GM12875 (cell line): ENCODE measurements at regions not wholly inside any gene's neighbourhood (a gene's known extent, or its start where the extent isn't known, plus 50 kb on each side); places are given as distances from the start of the nearest gene placed in this dataset.

Experiments
- H3K4me3 ChIP-seq: one replicate; pipeline ENCODE4 v1.5.1; 2011; ENCODE audit warnings: low read depth, low read length, control low read depth
- TF ChIP-seq, protein P1 (sequence below): IDR thresholded peaks from 2 replicates; pipeline ENCODE4 v1.5.1; 2011; ENCODE audit warnings: low read depth, mild to moderate bottlenecking, control low read depth, inconsistent platforms, low read length, moderate library complexity, borderline replicate concordance; ENCODE audit not compliant: insufficient read depth

DNA sequence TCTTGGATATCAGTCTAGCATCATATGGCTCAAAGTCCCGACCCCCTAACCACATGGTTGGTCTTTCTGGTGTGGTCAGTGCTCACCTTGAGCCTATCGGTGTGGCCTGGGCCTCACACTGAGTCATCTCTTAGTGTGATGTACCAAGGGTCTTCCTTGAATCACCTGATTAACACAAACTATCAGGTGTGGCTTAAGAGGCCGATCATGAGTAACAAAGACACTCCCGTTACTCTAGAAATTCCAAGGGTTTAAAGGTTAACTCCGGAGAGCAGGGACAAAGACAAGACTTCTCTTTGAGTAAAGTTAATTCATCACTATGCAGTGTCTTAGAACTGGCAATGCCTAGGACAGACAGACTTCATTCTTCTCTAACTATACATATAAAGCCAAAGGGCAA is 52.3 kb upstream of the ARMC3 start:
- H3K4me3 ChIP-seq: no peak overlapping the region
- TF ChIP-seq, protein P1, sequence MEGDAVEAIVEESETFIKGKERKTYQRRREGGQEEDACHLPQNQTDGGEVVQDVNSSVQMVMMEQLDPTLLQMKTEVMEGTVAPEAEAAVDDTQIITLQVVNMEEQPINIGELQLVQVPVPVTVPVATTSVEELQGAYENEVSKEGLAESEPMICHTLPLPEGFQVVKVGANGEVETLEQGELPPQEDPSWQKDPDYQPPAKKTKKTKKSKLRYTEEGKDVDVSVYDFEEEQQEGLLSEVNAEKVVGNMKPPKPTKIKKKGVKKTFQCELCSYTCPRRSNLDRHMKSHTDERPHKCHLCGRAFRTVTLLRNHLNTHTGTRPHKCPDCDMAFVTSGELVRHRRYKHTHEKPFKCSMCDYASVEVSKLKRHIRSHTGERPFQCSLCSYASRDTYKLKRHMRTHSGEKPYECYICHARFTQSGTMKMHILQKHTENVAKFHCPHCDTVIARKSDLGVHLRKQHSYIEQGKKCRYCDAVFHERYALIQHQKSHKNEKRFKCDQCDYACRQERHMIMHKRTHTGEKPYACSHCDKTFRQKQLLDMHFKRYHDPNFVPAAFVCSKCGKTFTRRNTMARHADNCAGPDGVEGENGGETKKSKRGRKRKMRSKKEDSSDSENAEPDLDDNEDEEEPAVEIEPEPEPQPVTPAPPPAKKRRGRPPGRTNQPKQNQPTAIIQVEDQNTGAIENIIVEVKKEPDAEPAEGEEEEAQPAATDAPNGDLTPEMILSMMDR: no peak

DNA sequence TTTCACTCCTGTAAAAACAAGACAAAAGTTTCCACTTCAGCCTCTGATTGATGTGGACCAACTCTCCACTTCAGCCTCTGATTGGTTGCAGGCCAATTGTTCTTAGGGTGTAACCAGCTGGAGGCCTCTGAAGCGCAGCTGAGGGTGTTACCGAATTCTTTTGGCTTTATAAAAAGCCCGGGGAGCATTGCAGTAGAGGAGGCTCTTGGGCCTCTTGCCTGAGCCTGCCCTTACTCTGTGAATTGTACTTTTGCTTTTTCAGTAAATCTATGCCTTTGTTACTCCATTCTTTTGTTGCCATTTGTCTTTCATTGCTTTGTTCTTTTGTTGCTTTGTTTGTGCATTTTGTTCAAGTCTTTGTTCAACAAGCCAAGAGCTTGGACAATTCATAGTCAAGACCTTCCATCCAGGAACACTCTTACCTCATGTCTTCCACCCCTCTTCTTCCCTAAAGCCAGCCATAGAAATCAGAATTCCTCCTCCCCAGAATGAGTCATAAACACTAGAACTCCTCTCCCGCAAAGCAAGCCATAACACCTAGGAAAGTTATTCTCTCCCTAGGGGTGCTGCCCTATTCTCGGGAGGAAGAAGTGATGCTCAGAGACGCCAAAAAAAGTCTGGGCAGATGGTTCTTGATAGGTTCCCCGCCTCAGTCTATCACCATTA is 53.5 kb upstream of the ARMC3 start:
- H3K4me3 ChIP-seq: no peak overlapping the region

DNA sequence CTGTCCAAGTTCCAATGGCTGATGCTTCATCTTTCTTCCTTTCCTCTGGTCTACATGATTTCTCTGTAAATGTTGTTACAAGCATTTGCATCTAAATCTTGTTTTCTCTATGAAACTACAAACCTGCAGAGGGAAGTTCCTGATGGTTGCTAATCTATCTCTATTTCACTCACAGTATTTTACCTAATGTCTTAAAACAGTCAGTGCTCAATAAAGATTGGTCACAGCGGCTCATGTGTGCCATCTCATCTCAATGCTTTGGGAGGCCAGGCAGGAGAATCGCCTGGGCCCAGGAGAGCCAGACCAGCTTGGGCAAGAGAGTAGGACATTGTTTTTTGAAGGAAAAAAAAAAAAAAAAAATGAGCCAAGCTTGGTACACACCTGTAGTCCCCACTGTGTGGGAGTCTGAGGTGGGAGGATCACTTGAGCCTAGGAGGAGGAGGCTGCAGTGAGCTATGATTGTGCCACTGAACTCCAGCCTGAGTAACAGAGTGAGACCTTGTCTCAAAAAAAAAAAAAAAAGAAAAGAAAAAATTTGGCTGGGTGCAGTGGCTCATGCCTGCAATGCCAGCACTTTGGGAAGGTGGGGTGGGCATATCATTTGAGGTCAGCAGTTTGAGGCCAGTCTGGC is 71.3 kb upstream of the ARMC3 start:
- H3K4me3 ChIP-seq: no peak overlapping the region
- TF ChIP-seq, protein P1: no peak

More for the DNA sequence above, 53.5 kb upstream of the ARMC3 start:
- TF ChIP-seq, protein P1: no peak

DNA sequence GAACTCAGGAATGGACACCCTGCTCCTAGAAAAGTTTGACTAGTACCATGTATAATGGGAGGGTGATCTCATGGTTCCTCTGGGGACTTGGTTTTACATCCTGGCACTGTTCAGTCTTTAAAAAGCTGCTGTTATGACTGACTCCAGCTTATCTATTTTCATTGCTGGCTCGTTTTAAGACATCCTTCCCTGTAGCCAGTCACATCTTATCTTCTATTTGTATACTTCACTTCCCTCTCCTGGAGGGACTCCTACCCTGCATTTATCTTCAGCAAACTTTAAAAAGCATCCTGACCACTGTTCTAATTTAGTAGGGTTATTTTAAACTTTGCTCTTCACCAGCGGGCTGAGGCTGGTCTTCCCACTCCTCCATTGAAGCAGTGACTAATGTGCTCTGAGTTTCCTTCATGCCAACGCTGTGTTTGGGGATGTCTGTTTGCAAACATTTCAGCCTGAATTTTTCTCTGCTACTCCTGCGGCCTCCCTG is 72.9 kb upstream of the ARMC3 start:
- H3K4me3 ChIP-seq: no peak overlapping the region
- TF ChIP-seq, protein P1: no peak

DNA sequence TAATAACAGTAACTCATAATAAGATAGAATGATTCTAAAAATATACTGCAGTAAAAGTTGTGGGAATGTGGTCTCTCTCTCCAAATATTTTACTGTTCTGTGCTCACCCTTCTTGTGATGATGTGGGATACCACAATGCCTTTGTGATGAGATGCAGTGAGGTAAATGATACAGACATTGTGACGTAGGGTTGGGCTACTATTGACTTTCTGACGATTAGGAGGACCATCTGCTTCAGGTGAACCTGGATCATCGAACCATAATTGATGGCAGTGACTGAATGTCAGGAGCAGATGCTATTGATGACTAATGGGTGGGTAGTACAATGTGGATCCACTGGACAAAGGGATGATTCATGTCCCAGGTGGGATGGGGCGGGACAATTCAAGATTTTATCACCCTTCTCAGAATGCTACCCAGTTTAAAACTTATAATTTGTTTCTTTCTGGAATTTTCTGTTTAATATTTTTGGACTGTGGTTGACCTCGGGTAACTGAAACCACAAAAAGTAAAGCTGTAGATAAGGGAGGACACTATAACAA is 73.9 kb upstream of the ARMC3 start:
- no peak overlapping the region for H3K4me3 ChIP-seq
- TF ChIP-seq, protein P1: no peak

DNA sequence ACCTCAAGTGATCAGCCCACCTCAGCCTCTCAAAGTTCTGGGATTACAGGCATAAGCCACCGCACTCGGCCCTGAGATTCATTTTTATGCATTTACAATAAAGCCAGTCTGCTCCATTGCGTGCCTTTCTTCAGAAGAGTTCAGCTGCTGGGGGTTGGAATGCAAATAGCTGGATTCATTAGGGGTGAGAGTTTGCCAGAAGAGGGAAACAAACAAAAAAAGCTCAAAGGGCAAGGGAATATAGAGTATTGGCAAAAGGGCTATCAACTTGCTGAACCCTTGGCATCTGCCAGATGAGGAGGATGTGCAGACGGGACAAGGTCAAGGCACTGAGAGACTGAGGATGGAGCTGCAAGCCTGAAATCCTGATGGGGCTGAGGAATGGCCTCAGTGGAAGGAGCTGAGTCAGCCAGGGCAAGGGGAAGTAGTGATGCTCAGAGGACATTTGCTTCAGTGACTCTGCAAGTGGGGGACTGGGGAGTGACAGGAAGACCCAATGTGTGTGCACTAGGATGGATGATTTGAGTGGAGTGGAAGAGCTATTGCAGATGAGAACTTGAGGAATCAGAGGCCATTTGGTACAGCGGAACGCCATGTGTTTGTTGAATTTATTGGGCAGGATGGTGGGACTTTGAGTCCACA is 75.0 kb upstream of the ARMC3 start:
- no peak overlapping the region for H3K4me3 ChIP-seq
- TF ChIP-seq, protein P1: no peak
